OCI-LY3 (cell line): ENCODE measurements at regions not wholly inside any gene's neighbourhood (a gene's known extent, or its start where the extent isn't known, plus 50 kb on each side); places are given as distances from the start of the nearest gene placed in this dataset.

Experiments used
- CTCF ChIP-seq: fragments of 200-600, 300-600 bp; sonication (generic); IDR thresholded peaks from 2 replicates; pipeline ENCODE4 v1.5.1; 2014; ENCODE audit warnings: antibody characterized with exemption, low read length, low read depth
- EZH2phosphoT487 ChIP-seq: fragments of 200-600 bp; shearing (Covaris generic); IDR thresholded peaks from 2 replicates; pipeline ENCODE4 v1.6.1; 2018; ENCODE audit warnings: antibody characterized with exemption, mixed run types, low read depth

GRCh38 chr9:106532306-106533015, 330.5 kb upstream of the ZNF462 start:
- TF ChIP-seq CTCF (no peak), EZH2phosphoT487 (no peak)
